Body of pancreas (tissue), 4 donors: ENCODE measurements at regions not wholly inside any gene's neighbourhood (a gene's known extent, or its start where the extent isn't known, plus 50 kb on each side); places are given as distances from the start of the nearest gene placed in this dataset.

ENCODE experiments used
- ATAC-seq: fragments of 150-250 bp; one replicate; pipeline ENCODE4 v1.9.1; 2016
- DNase-seq, 4 donors: peaks; one replicate each; pipeline ENCODE4 v3.0.0-alpha.2; 2019
- H3K27ac ChIP-seq, 4 donors: fragments of 200-600 bp; sonication (generic); 1 replicate in 3 of 4; 2 replicates in 1 of 4; pipeline versions ENCODE4 v1.5.1 to v1.6.1; 2016 to 2019; ENCODE audit warnings: mild to moderate bottlenecking in 1 of 4, mixed read lengths in 1 of 4, moderate library complexity in 1 of 4
- H3K27me3 ChIP-seq, 2 donors: fragments of 200-600 bp; sonication (generic); one replicate each; pipeline ENCODE4 v1.6.0; 2016; ENCODE audit warnings: mild to moderate bottlenecking in 1 of 2
- H3K36me3 ChIP-seq, 2 donors: fragments of 200-600 bp; sonication (generic); replicated peaks in 1 of 2; 2 replicates each; pipeline ENCODE4 v1.5.1; 2016; ENCODE audit warnings: low read depth in 2 of 2; ENCODE audit not compliant: insufficient read depth in 1 of 2
- H3K4me1 ChIP-seq: fragments of 200-600 bp; sonication (generic); one replicate; pipeline ENCODE4 v1.6.0; 2016
- H3K4me3 ChIP-seq, 2 donors: fragments of 200-600 bp; sonication (generic); 1 replicate in 1 of 2; 2 replicates in 1 of 2; pipeline ENCODE4 v1.5.1; 2016 to 2019
- H3K9me3 ChIP-seq, 3 donors: fragments of 200-600 bp; sonication (generic); 1 replicate in 2 of 3; 2 replicates in 1 of 3; pipeline ENCODE4 v1.5.1; 2016
- POLR2A ChIP-seq, 3 donors: fragments of 450-650 bp; IDR thresholded peaks; one replicate each; pipeline ENCODE4 v1.6.1; 2016; ENCODE audit warnings: antibody characterized with exemption in 3 of 3, mild to moderate bottlenecking in 2 of 3
- WGBS, 2 donors: methylation state at CpG; one replicate each; pipeline ENCODE4 v1.1.5; 2017; 5-methylcytosine and 5-hydroxymethylcytosine counted together
- intact Hi-C: fragments of 100-400 bp; cut with DNase I; formaldehyde crosslinking; loops from one replicate; pipeline ENCODE4 v1.15.1; 2023
- TF ChIP-seq, protein P1 (sequence below), 7 experiments: fragments of 450-650 bp in 4 of 7; fragments of 200-600 bp in 3 of 7; sonication (generic) in 3 of 7; IDR thresholded peaks; one replicate each; pipeline ENCODE4 v1.5.1; 2016 to 2019; ENCODE audit warnings: antibody characterized with exemption in 7 of 7

DNA sequence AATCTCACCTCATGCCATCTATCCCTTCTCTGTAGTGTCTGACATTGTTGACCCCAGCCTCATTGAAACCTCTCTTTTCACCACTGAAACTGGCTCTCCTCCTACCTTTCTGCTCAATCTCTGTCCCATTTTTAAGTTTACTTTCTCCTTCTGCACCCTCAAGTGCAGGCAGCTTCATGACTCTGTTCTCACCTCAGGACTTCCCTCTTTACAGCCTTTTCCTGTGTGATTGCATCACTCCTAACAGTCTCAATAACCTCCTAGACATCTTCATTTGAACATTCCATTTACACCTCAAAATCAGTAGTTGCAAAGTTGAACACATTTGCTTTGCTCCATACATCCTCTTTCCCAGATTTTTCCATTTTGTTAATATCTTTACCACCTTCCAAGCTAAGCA is 172.1 kb downstream of the RASEF start:
- TF ChIP-seq POLR2A (IDR thresholded peaks at IDR 0.05), result no peak
- TF ChIP-seq, protein P1, sequence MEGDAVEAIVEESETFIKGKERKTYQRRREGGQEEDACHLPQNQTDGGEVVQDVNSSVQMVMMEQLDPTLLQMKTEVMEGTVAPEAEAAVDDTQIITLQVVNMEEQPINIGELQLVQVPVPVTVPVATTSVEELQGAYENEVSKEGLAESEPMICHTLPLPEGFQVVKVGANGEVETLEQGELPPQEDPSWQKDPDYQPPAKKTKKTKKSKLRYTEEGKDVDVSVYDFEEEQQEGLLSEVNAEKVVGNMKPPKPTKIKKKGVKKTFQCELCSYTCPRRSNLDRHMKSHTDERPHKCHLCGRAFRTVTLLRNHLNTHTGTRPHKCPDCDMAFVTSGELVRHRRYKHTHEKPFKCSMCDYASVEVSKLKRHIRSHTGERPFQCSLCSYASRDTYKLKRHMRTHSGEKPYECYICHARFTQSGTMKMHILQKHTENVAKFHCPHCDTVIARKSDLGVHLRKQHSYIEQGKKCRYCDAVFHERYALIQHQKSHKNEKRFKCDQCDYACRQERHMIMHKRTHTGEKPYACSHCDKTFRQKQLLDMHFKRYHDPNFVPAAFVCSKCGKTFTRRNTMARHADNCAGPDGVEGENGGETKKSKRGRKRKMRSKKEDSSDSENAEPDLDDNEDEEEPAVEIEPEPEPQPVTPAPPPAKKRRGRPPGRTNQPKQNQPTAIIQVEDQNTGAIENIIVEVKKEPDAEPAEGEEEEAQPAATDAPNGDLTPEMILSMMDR (IDR thresholded peaks at IDR 0.05), result no peak
- ATAC-seq, result no peak
- H3K27ac ChIP-seq, result no peak overlapping the region
- DNase-seq, result no peak
- no peak overlapping the region for H3K4me3 ChIP-seq
- no peaks in the 10 kb centered on the region for H3K4me1 ChIP-seq
- H3K27me3 ChIP-seq, result no peaks in the 10 kb centered on the region
- intact Hi-C loops, result no loop called here
- no peaks in the 10 kb centered on the region for H3K36me3 ChIP-seq
- H3K9me3 ChIP-seq, result no peaks in the 10 kb centered on the region

DNA sequence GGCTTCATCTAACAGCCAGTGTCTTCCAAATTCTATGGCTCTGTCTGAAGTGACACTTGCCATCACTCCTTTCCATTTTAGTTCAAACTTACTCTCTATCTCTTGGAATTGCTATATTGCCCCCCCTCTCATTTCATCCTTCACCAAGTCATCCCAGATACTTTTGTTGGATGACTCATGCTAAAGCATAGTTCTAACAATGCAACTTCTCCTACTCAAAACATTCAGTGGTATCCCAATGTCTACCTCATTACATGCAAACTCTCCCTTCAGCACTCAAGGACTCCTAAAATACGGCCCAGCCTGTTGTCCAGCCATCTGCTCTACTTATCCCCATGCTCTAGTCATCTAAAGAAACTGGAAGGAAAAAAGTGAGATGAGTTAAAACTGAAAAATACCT is 171.6 kb downstream of the RASEF start:
- no peaks in the 10 kb centered on the region for H3K4me1 ChIP-seq
- H3K4me3 ChIP-seq, result no peak overlapping the region
- DNase-seq (no peak), ATAC-seq (no peak)
- no peaks in the 10 kb centered on the region for H3K27me3 ChIP-seq
- H3K36me3 ChIP-seq, result no peaks in the 10 kb centered on the region
- intact Hi-C loops, result no loop called here
- no peaks in the 10 kb centered on the region for H3K9me3 ChIP-seq
- WGBS, 2 donors, result 62 to 86% methylated on average over 1 of the region's 1 CpG
- no peak for TF ChIP-seq POLR2A (IDR thresholded peaks at IDR 0.05)
- TF ChIP-seq, protein P1 (IDR thresholded peaks at IDR 0.05), result no peak
- no peak overlapping the region for H3K27ac ChIP-seq

DNA sequence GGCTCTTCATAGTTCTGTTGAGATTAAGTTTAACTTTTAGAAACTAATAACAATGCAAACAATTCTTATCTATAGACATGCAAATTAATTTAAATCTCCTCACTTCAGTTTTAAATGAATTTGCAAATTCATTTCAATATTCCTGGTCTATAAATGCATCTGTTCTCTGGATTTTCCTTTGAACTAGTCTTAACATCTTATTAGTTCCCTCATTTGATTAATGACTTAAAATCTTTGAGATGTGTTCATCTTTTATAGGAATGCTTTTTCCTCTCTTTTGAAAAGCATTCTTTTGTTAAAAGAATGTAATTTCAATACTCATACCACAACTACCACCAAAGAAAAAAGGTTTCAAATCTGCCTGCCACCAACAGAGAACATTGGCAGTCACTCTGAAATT is 169.4 kb downstream of the RASEF start:
- H3K27me3 ChIP-seq, result no peaks in the 10 kb centered on the region
- TF ChIP-seq POLR2A (IDR thresholded peaks at IDR 0.05), result no peak
- TF ChIP-seq, protein P1 (IDR thresholded peaks at IDR 0.05), result no peak
- H3K36me3 ChIP-seq, result no peaks in the 10 kb centered on the region
- DNase-seq (no peak), ATAC-seq (no peak)
- no peaks in the 10 kb centered on the region for H3K9me3 ChIP-seq
- intact Hi-C loops, result no loop called here
- H3K27ac ChIP-seq, result no peak overlapping the region
- H3K4me3 ChIP-seq, result no peak overlapping the region
- no peaks in the 10 kb centered on the region for H3K4me1 ChIP-seq

DNA sequence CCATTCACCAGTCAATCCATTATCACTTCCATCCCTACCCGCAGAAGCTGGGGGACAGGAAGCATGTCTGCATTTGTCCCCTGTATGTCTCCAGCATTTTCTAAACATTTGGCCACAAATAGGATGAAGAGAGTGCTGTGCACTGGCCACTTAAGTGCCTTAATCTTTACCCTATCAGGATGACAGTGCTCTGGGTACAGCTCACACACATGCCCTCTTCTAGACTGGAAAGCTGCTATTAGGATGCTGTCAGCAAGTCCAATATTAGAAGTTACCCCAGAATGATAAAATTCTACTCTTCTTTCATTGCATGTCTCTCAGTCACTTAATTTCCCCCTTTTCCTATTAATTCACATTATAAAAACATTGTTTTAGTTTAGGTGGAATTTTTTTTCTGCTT is 168.4 kb downstream of the RASEF start:
- Histone ChIP-seq H3K9me3 (no peaks in the 10 kb centered on the region), H3K4me1 (no peaks in the 10 kb centered on the region), H3K27ac (no peak overlapping the region), H3K27me3 (no peaks in the 10 kb centered on the region), H3K4me3 (no peak overlapping the region), H3K36me3 (no peaks in the 10 kb centered on the region)
- no peak for ATAC-seq
- no peak for DNase-seq
- 78 to 94% methylated on average over 1 of the region's 1 CpG for WGBS, 2 donors
- TF ChIP-seq, protein P1 (IDR thresholded peaks at IDR 0.05), result no peak
- TF ChIP-seq POLR2A (IDR thresholded peaks at IDR 0.05), result no peak
- intact Hi-C loops, result no loop called here

DNA sequence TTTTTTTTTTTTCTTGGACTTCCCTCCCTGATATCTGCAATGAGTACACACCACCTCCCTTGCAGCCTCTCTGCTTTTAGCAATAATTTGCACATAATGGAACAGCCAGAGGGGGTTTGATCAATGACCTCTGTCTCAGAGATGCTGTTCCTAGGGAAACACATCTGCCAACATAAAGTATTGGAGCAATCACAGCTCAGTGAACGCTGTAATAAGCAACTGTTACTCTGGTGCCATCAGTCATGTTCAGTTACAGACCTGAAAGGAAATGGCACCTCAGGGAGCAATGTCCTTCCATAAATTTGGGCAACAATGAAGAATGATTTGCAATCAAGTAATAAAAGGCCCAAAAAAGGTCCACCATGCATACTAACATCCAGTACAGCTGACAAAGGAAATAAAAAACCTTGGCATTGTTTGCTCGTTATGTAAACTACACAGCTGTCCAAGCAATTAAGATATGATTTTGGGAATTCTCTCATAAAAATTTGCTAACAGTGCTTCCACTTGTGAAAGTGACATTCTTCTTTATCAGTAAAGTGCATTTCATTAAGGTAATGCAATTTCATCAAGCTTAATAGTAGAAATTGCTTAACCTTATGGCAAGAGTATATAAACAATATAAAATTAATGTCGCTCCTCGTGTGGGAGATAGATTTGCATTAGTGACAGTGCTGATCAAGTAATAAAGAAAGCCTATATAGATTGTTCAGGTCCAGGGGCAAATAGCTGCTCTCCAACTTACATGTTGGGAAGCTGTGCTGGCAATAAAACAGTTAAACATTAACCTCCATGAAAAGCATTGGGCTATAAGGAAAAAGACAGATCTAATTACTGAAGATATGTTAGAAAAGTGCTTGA is 167.8 kb downstream of the RASEF start:
- DNase-seq (no peak), ATAC-seq (no peak)
- TF ChIP-seq, protein P1 (IDR thresholded peaks at IDR 0.05), result no peak
- TF ChIP-seq POLR2A (IDR thresholded peaks at IDR 0.05), result no peak
- Histone ChIP-seq H3K9me3 (no peaks in the 10 kb centered on the region), H3K27ac (no peak overlapping the region), H3K4me1 (no peaks in the 10 kb centered on the region), H3K36me3 (no peaks in the 10 kb centered on the region), H3K4me3 (no peak overlapping the region), H3K27me3 (no peaks in the 10 kb centered on the region)
- intact Hi-C loops, result no loop called here
- WGBS, 2 donors, result 48 to 54% methylated on average over 4 of the region's 4 CpGs
